T-helper 2 cell treated with Interferon-gamma antibody and Interleukin-4, amounts not matched to agents 5 μg/mL and 100 μg/mL, for 36 hours (primary cell): ENCODE measurements at regions not wholly inside any gene's neighbourhood (a gene's known extent, or its start where the extent isn't known, plus 50 kb on each side); places are given as distances from the start of the nearest gene placed in this dataset.
"Not testable (repeated sequence)": the region's sequence is repeated elsewhere in the genome, so short reads cannot be mapped to it uniquely, and the experiment has no call there.

Experiments used
- DNase-seq: peaks from one replicate; pipeline ENCODE4 v3.0.0; 2021; ENCODE audit warnings: low spot score
- H3K27ac Mint-ChIP-seq: one replicate; pipeline ENCODE4 v1.8.0; 2021; ENCODE audit warnings: mild to moderate bottlenecking, mixed read lengths
- H3K27me3 Mint-ChIP-seq: one replicate; pipeline ENCODE4 v1.8.0; 2021; ENCODE audit warnings: low read depth, mixed read lengths
- H3K36me3 Mint-ChIP-seq: one replicate; pipeline ENCODE4 v1.8.0; 2021; ENCODE audit warnings: low read depth, mixed read lengths
- H3K4me1 Mint-ChIP-seq: one replicate; pipeline ENCODE4 v1.8.0; 2021; ENCODE audit warnings: low read depth, mixed read lengths
- H3K4me3 Mint-ChIP-seq: one replicate; pipeline ENCODE4 v1.8.0; 2022; ENCODE audit warnings: mild to moderate bottlenecking, moderate library complexity, mixed read lengths
- H3K9me3 Mint-ChIP-seq: one replicate; pipeline ENCODE4 v1.8.0; 2021; ENCODE audit warnings: mixed read lengths

- Mint-ChIP-seq H3K4me1 (no peaks in the 10 kb centered on the region), H3K4me3 (no peak overlapping the region), H3K27me3 (no peaks in the 10 kb centered on the region), H3K36me3 (no peaks in the 10 kb centered on the region), H3K27ac (no peak overlapping the region), H3K9me3 (peaks cover 37% of the 10 kb centered on the region)
- DNase-seq = no peak
Measured at GRCh38 chr6:169088762-169089161, 164.9 kb downstream of the THBS2 start.

GRCh38 chr6:169087443-169088041 lies 166.1 kb downstream of the THBS2 start:
- DNase-seq = no peak
- no peaks in the 10 kb centered on the region for H3K4me1 Mint-ChIP-seq
- no peak overlapping the region for H3K27ac Mint-ChIP-seq
- H3K9me3 Mint-ChIP-seq = peaks cover 32% of the 10 kb centered on the region
- H3K27me3 Mint-ChIP-seq = no peaks in the 10 kb centered on the region
- no peaks in the 10 kb centered on the region for H3K36me3 Mint-ChIP-seq
- H3K4me3 Mint-ChIP-seq = no peak overlapping the region

DNA sequence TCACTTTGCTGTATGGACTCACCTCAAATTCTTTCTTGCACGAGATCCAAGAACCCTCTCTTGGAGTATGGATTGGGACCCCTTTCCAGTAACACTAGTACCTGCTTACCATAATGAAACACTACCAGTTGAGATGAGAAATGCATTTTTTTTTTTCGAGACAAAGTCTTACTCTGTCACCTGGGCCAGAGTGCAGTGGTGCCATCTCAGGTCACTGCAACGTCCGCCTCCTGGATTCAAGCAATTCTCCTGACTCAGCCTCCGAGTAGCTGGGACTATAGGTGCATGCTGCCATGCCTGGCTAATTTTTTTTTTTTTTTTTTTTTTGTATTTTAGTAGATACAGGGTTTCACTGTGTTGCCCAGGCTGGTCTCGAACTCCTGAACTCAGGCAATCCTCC lies 167.0 kb downstream of the THBS2 start:
- not testable (repeated sequence) for H3K4me3 Mint-ChIP-seq

DNA sequence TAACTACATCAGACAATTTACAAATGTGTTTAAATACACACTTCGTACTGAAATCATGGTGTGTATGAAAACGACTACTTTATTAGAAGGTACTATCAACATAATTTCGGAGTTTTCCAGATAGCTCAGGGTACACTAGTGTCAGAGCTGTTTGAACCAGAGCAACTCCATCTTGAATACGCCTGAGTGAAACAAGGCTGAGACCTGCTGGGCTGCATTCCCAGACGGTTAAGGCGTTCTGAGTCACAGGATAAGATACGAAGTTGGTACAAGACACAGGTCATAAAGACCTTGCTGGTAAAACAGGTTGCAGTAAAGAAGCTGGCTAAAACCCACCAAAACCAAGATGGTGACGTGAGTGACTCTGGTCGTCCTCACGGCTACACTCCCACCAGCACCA lies 167.6 kb downstream of the THBS2 start:
- no peak for DNase-seq
- no peak overlapping the region for H3K4me3 Mint-ChIP-seq
- no peaks in the 10 kb centered on the region for H3K4me1 Mint-ChIP-seq
- H3K36me3 Mint-ChIP-seq = no peaks in the 10 kb centered on the region
- peaks cover 18% of the 10 kb centered on the region for H3K9me3 Mint-ChIP-seq
- H3K27ac Mint-ChIP-seq = no peak overlapping the region
- H3K27me3 Mint-ChIP-seq = no peaks in the 10 kb centered on the region

More for the DNA sequence above, 167.0 kb downstream of the THBS2 start:
- peaks cover 23% of the 10 kb centered on the region for H3K9me3 Mint-ChIP-seq
- not testable (repeated sequence) for DNase-seq, H3K4me1 Mint-ChIP-seq, H3K27ac Mint-ChIP-seq, H3K36me3 Mint-ChIP-seq, H3K27me3 Mint-ChIP-seq

GRCh38 chr6:169085466-169085865 lies 168.2 kb downstream of the THBS2 start:
- Mint-ChIP-seq H3K27ac (no peak overlapping the region), H3K4me3 (no peak overlapping the region), H3K9me3 (peaks cover 18% of the 10 kb centered on the region), H3K27me3 (no peaks in the 10 kb centered on the region), H3K4me1 (no peaks in the 10 kb centered on the region), H3K36me3 (no peaks in the 10 kb centered on the region)
- DNase-seq = no peak

DNA sequence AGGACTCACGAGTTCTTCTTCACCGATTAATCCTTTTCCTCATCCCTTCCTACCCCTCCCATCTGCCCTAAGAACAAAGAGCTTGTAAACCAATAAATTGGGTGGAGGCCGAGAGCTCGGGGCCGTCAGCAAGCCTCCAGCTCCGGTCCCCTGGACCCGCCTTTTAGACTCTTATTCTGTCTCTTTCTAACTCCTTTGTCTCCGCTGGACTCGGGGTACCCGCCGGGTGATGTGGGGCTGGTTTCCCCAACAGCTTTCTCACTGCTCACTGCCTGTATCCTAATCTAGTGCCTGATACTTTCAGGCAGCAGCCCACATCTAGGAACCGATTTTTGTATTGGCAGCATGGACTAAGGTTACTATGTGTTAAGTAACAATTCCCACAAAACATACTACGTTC lies 169.1 kb downstream of the THBS2 start:
- not testable (repeated sequence) for H3K4me1 Mint-ChIP-seq, H3K4me3 Mint-ChIP-seq, H3K36me3 Mint-ChIP-seq

GRCh38 chr6:169084067-169084466 lies 169.6 kb downstream of the THBS2 start:
- Mint-ChIP-seq H3K36me3 (no peaks in the 10 kb centered on the region), H3K9me3 (peaks cover 10% of the 10 kb centered on the region), H3K27ac (no peak overlapping the region), H3K4me1 (no peaks in the 10 kb centered on the region), H3K4me3 (no peak overlapping the region), H3K27me3 (no peaks in the 10 kb centered on the region)
- no peak for DNase-seq

More for the DNA sequence above, 169.1 kb downstream of the THBS2 start:
- not testable (repeated sequence) for DNase-seq, H3K27ac Mint-ChIP-seq, H3K27me3 Mint-ChIP-seq
- H3K9me3 Mint-ChIP-seq = peaks cover 11% of the 10 kb centered on the region

GRCh38 chr6:169083508-169083874 lies 170.2 kb downstream of the THBS2 start:
- no peaks in the 10 kb centered on the region for H3K36me3 Mint-ChIP-seq
- no peaks in the 10 kb centered on the region for H3K4me1 Mint-ChIP-seq
- DNase-seq = no peak
- H3K9me3 Mint-ChIP-seq = peaks cover 7% of the 10 kb centered on the region
- H3K27ac Mint-ChIP-seq = no peak overlapping the region
- no peak overlapping the region for H3K4me3 Mint-ChIP-seq
- no peaks in the 10 kb centered on the region for H3K27me3 Mint-ChIP-seq

GRCh38 chr6:169082817-169083507 lies 170.7 kb downstream of the THBS2 start:
- DNase-seq = no peak
- no peaks in the 10 kb centered on the region for H3K36me3 Mint-ChIP-seq
- H3K4me1 Mint-ChIP-seq = no peaks in the 10 kb centered on the region
- no peak overlapping the region for H3K27ac Mint-ChIP-seq
- H3K4me3 Mint-ChIP-seq = no peak overlapping the region
- H3K27me3 Mint-ChIP-seq = no peaks in the 10 kb centered on the region
- H3K9me3 Mint-ChIP-seq = peaks cover 7% of the 10 kb centered on the region

DNA sequence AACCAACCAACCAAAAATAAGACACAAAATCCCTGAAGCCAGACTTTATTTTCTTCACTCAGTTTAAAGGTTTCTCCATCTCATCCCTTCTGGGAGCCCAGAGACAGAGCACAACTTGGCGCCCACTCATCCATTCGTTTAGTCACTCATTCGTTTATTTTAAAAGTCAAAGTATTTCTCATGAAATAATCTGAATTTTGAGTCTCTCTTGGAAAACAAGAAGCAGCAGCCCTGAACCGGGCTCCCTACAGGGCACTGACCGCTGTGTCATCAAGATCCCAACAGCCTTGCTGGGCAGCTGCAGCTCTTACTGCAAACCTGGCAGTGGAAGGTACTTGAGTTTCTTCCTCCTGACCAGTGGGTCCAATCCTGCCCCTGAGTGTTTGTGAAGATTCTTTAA lies 171.6 kb downstream of the THBS2 start:
- no peak for DNase-seq
- H3K27me3 Mint-ChIP-seq = no peaks in the 10 kb centered on the region
- no peaks in the 10 kb centered on the region for H3K4me1 Mint-ChIP-seq
- H3K27ac Mint-ChIP-seq = no peak overlapping the region
- H3K36me3 Mint-ChIP-seq = no peaks in the 10 kb centered on the region
- H3K4me3 Mint-ChIP-seq = no peak overlapping the region
- peaks cover 7% of the 10 kb centered on the region for H3K9me3 Mint-ChIP-seq

- no peak overlapping the region for H3K27ac Mint-ChIP-seq
- H3K4me1 Mint-ChIP-seq = no peaks in the 10 kb centered on the region
- no peaks in the 10 kb centered on the region for H3K36me3 Mint-ChIP-seq
- H3K9me3 Mint-ChIP-seq = peaks cover 7% of the 10 kb centered on the region
- DNase-seq = no peak
- H3K4me3 Mint-ChIP-seq = no peak overlapping the region
- no peaks in the 10 kb centered on the region for H3K27me3 Mint-ChIP-seq
Measured at GRCh38 chr6:169081248-169081647, 172.4 kb downstream of the THBS2 start.

DNA sequence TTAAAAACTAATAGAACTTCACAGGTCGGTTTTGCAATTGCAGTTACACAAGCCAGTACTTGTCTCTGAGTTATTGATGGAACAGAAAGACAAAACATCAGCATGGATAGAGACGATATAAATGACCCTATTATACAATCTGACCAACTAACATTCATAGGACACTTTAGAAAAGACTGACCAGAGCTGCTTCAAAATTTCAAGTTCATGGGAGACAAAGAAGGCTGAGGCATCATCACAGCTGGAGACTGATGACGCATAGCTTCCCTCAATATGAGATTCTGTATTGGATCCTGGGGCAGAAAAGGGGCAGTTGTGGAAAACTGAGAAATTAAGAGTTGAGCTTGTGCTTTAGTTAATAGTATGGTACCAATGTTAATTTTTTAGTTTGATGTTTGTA lies 174.0 kb downstream of the THBS2 start:
- DNase-seq = no peak
- no peaks in the 10 kb centered on the region for H3K4me1 Mint-ChIP-seq
- no peaks in the 10 kb centered on the region for H3K36me3 Mint-ChIP-seq
- H3K27ac Mint-ChIP-seq = no peak overlapping the region
- no peak overlapping the region for H3K4me3 Mint-ChIP-seq
- peaks cover under 1% of the 10 kb centered on the region for H3K9me3 Mint-ChIP-seq
- no peaks in the 10 kb centered on the region for H3K27me3 Mint-ChIP-seq

DNA sequence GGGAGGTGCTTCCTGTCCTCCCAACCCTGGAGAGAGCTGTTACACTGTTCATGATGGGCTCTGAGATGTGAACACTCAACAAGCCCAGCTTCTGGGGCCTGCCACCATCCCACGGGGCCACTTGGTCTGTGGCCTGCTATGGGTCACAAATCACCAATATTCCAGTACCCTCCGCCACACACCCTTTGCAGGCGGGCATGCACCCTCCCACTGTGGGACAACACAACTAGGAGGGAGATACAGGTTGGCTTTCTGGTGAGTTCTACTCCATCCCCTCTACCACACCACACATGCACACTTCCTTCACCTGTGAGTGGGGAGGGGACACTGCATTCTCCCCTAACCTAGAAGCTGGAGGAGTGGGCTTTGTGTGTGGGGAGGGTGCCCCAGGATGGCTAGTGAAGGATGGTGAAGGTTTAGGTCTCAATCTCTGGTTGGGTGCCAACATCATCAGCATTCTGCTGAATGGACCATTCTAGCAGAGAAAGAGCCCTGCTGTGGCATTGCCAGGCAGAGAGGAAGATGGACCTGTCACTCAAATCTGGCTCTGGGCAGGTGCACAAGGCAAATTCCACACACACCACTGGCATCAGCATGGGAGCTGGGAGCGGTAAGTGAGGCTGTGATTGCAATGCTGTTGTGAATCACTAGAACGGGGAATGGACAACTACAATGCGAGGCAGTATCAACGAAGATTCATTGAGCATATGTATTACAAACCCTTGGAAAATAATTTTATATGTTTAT lies 175.1 kb downstream of the THBS2 start:
- no peaks in the 10 kb centered on the region for H3K9me3 Mint-ChIP-seq
- H3K36me3 Mint-ChIP-seq = no peaks in the 10 kb centered on the region
- H3K27ac Mint-ChIP-seq = no peak overlapping the region
- no peak for DNase-seq
- H3K4me1 Mint-ChIP-seq = no peaks in the 10 kb centered on the region
- H3K4me3 Mint-ChIP-seq = no peak overlapping the region
- no peaks in the 10 kb centered on the region for H3K27me3 Mint-ChIP-seq

- no peak overlapping the region for H3K27ac Mint-ChIP-seq
Measured at GRCh38 chr6:169075915-169076654, 177.6 kb downstream of the THBS2 start.

More at GRCh38 chr6:169075915-169076654, 177.6 kb downstream of the THBS2 start:
- Mint-ChIP-seq H3K27me3 (no peaks in the 10 kb centered on the region), H3K4me1 (no peaks in the 10 kb centered on the region), H3K9me3 (no peaks in the 10 kb centered on the region), H3K4me3 (no peak overlapping the region), H3K36me3 (no peaks in the 10 kb centered on the region)
- no peak for DNase-seq
